GM21526 (cell line): ENCODE measurements at regions not wholly inside any gene's neighbourhood (a gene's known extent, or its start where the extent isn't known, plus 50 kb on each side); places are given as distances from the start of the nearest gene placed in this dataset.

Source experiments
- ATAC-seq: cut with Tn5 transposase; IDR thresholded peaks from one replicate; pipeline ENCODE4 v1.9.1; 2021; ENCODE audit warnings: moderate library complexity; ENCODE audit not compliant: unreplicated experiment, low FRiP score

- ATAC-seq: no peak
These were observed 515.3 kb upstream of the SGCG start for GRCh38 chr13:22665506-22665905.

DNA sequence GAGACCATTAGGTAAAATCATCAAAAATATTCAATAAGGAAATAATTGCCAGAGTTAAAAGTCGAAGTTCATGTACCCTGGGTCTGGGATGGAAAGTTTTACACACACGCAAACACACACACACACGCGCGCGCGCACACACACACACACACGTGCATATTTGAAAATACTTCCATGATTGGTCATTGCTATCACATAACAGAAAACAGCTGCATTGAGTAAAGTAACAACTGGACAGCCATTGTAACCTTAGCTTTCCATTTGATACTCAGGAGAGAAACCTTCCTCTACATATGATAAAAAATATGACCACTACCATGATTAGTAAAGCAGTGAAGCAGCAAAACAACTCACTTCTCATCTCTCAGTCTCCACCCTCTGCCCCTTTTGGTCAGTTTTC lies 490.0 kb upstream of the SGCG start:
- ATAC-seq: no peak

GRCh38 chr13:22693691-22694090 lies 487.1 kb upstream of the SGCG start:
- ATAC-seq: no peak

GRCh38 chr13:22696433-22696832 lies 484.3 kb upstream of the SGCG start:
- ATAC-seq: no peak

DNA sequence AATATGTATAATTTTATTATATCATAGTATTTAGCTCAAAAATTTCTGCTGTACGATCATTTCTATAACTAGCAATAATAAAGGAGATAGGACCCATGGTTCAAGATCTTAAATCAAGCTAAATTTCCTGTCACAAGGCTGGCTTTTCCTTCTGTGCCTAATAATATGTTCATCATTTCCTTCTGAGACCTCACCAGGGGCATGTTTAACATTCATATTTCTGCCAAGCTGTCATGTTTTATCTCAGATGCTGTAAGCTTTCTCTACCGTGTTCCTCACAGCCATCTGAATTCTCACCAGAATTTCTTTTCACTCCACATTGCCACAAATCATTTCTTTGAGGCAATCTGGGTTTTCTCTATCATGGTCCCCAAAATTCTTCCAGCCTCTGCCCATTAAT lies 482.3 kb upstream of the SGCG start:
- no peak for ATAC-seq

GRCh38 chr13:22700246-22700887 lies 480.4 kb upstream of the SGCG start:
- ATAC-seq: no peak

DNA sequence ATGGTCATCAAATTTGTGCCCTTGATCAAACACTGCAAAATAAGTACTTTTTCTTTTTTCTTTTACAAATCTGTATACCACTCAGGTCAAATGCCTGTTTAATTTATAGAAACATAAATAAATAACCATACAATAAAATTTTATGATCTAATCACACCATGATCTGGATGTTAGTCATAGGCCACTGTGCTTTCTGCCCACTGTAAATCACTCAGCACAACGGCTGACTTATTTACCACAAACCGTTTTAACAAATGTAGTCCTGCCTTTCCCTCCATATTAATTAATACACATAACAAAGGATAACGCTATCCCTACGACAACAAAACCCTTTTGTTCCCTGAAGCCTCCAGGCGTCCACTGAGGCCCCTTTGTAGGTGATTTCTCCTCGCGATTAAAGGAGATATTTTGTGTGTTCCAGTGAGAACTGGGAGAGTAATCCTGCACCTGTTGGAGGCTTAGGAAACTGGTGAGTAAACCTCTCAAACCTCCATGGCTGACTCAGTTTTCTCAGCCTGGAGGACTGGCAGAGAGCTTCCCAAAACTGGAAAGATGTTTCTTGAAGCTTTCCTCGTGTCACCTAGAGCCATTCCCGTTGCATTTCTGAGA lies 477.1 kb upstream of the SGCG start:
- ATAC-seq: no peak

DNA sequence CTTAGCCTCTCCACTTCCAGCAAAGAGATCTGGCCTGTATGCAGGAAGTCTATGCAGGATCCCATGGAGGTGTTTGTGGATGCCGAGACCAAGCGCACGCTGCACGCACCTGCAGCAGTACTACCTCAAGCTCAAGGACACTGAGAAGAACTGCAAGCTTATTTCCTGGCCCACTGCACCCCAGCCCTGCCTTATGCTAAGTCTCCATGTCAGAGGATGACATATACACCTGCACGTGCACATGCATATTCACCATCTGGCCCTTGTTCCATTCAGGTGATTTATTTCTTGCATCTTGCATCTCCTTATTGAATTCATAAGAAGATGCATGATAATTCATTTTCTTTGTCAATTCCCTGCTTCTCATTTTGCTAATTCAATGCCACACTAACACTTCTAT lies 472.8 kb upstream of the SGCG start:
- ATAC-seq: no peak

- no peak for ATAC-seq
These were observed 463.7 kb upstream of the SGCG start for GRCh38 chr13:22717036-22717435.

GRCh38 chr13:22726726-22727125 lies 454.1 kb upstream of the SGCG start:
- no peak for ATAC-seq

DNA sequence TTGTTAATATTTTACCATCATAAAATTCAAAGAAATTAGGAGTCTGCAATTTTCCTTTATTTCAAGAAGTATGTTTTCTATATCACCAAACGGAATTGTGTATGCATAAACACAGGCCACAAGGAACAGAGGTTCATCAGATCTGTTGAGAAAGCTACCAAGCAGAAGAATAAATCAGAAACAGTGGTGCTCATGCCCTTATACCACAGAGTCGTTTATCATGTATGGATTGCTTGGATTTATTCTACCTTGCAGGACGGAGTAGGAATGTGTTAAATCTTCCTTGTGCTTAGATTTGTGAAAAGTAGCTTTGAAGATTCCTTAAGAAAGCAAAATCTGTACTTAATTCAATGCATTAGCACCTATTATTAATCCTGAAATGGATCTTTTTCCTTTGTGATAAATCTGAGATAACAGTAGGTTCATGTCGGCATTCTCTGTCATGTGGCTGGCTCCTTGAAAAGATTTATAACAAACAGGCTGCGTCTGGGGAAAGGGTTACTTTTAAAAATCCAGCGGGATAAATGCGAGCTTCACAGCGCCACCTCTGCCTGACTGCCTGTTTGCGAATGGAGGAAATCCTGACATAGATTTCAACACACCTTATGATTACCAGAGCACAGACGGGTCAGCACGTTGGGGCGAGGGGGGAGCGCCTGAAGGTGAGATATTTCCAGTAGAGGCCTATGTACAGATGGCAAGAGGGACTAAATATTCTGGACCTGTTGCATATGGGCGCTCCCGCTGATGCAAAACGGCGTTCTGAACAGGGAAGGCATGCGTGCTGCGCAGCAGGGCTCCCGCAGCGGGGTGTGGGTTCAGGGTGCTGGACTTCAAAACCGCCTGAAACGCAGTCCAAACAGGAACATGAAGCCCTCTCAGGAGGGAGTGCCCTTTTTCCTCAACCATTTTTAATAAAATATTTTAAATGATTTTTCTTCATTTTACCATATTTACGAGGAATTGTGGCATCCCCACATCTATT lies 445.5 kb upstream of the SGCG start:
- ATAC-seq: no peak

DNA sequence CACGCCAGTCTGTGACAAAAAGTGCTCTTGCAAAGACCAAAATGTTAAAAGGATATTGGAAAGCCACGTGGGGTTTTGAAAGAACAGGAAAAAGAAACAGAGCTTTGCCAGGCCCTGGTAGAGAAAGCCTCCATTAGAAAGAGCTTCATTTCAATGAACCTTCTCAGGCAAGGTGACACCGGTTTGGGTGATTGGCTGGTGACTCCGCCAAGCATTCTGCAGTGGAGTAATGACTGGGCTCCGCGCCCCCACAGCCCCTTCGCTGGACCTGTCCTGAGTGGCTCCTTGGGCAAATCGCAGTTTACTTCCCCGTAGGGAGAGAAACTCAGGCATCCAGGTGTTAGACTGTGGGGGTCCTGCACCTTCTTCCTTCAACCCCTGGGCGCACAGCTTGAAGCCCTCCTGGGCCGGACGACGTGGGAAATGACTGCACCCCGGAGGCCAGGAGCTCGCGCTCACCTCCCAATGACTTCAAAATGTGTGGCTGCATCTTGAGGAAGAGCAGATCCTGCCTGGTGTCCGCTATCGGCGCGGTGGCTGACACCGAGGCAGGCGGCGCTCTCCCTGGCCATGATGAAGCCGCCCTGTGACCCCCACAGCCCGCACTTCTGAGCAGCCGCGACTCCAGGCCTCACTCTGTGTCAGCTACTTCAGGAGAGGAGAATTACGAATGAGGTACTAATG lies 444.6 kb upstream of the SGCG start:
- ATAC-seq: no peak

DNA sequence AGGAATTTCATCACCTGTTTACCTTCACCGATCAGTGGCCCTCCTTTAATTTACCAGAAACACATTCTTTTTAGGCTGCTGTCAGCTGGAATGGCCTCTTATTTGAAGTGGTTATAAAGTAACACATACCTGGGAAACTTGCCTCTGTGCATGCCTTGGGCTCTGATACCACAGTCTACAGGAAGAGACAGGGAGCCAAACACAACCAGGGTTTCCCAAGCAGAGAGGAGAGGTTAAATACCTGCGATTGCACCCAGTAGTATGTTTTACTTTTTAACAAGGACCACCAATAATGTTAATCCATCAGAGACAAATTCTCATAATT lies 444.0 kb upstream of the SGCG start:
- ATAC-seq: no peak

DNA sequence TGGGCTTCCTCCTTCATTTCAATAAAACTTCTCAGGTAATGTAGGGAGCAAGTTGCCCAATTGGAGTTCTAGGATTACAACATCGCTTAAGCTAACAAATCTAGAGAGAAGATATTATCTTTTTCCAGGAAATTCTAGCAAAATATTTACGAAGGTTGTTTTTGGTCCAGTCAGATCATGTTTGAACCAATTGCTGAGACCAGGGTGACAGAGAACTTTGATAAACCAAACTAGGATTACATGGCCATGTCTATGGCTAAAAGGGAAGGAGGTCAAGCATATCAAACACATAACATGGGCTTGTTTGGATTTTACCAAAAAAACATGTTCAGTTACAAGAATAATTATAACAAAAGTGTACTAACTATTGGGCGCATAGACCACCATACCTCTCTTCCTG lies 442.4 kb upstream of the SGCG start:
- no peak for ATAC-seq

GRCh38 chr13:22740264-22740663 lies 440.5 kb upstream of the SGCG start:
- ATAC-seq: no peak

DNA sequence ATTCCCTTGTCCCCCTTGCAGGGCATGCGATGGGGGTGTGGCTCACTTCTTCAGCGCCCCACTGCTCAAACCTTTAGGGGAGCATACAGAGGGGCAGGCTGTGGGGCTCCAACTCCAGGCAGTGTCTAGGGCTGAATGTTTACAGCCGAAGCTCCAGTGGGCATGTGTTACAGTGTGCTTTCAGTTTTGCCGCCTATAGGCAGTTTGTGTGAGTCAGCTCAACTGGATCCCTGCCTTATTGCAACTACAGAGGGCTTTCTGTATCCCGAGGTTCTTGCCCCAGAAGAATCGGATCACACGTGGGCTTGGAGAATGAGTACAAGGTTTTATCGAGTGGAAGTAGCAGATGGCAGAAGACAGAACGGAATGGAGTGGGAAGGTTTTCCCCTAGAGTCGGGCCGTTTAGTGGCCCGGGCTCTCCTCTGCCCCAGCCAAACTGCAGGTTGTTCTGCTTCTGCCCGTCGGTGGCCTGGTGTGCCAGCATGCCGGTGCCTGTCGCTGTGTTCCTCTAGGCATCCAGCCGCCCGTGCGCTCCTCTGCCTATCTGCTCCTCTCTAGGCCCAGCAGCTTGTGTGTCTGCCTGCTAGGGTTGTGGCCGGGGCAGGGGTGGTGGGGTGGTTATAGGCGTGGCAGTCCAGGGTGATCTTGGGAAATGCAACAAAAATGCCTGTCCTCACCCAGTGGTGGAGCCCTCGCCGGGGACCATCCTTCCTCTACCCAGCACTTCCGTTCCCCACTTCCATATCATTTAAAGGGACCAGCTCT lies 435.9 kb upstream of the SGCG start:
- ATAC-seq: no peak

GRCh38 chr13:22748866-22749577 lies 431.8 kb upstream of the SGCG start:
- no peak for ATAC-seq

GRCh38 chr13:22749626-22750025 lies 431.2 kb upstream of the SGCG start:
- ATAC-seq: no peak

- ATAC-seq: no peak
These were observed 423.2 kb upstream of the SGCG start for GRCh38 chr13:22757530-22758120.
